ENCODE measurements at regions not wholly inside any gene's neighbourhood (a gene's known extent, or its start where the extent isn't known, plus 50 kb on each side); places are given as distances from the start of the nearest gene placed in this dataset.

- TF ChIP-seq CTCF (optimal IDR thresholded peaks at IDR 0.05 in 1 of 3, IDR thresholded peaks at IDR 0.05 in 1 of 3, conservative IDR thresholded peaks at IDR 0.05 in 1 of 3; ENCODE audit: extremely low read depth in 1 of 3, insufficient read depth in 2 of 3, low read length in 3 of 3) (no peak), EZH2 (IDR thresholded peaks at IDR 0.05; ENCODE audit: low read length) (no peak)
These were observed 86.0 kb downstream of the UBIAD1 start for GRCh38 chr1:11358984-11359383.
